ENCODE measurements at regions not wholly inside any gene's neighbourhood (a gene's known extent, or its start where the extent isn't known, plus 50 kb on each side); places are given as distances from the start of the nearest gene placed in this dataset.

- TF ChIP-seq CTCF (IDR thresholded peaks at IDR 0.05; ENCODE audit: low read length), result no peak
- TF ChIP-seq EZH2 (IDR thresholded peaks at IDR 0.05; ENCODE audit: borderline replicate concordance, low read length), result no peak
Observed at GRCh38 chr15:46617507-46617906, 982.7 kb downstream of the SQOR start.
